Fibroblast of skin of right biceps (primary cell): ENCODE measurements at regions not wholly inside any gene's neighbourhood (a gene's known extent, or its start where the extent isn't known, plus 50 kb on each side); places are given as distances from the start of the nearest gene placed in this dataset.
A peak's percentile ranks its signal among the peaks of the same experiment; 100 is the strongest.

Experiments used
- DNase-seq: peaks from one replicate; pipeline ENCODE4 v3.0.0-alpha.2; 2013

DNA sequence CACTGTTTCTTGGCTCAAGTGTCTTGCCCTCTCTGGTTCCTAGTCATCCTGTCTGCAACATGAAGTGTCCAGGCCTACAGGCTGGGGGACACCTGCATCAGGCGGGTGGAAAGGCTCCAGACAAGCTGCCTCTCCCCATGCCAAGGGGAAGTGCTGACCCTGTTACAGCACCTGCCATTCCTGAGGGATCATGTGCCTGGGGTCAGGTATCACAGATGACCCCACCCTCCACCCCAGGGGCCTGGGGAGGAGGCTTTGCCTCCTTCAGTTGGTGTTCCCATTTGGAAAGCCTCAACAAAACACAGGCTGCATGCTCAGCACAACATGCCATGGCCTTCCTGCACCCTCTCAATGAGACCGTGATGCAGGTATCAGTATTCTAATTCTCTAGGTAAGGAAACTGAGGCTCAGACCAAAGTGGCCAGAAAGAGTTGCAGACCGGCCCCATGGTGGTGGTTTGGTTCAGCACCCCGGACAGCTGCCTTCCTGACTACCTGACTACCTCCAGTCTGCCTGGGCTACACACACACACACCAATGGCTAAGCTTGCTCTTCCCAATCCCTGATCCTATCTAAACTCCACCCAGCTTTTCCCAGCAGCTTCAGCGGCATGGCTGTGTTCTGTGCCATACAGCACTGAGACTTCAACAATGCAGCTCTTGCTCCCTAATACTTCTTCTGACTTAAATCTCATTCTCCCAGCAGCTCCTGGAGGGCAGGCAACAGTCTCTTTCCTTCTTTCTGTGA, 69.7 kb upstream of the LINGO1 start:
- peak; percentile 20 for DNase-seq

GRCh38 chr15:77698481-77698880, 65.8 kb upstream of the LINGO1 start:
- no peak for DNase-seq

- no peak for DNase-seq
Measured at GRCh38 chr15:77697893-77698292, 65.2 kb upstream of the LINGO1 start.

DNA sequence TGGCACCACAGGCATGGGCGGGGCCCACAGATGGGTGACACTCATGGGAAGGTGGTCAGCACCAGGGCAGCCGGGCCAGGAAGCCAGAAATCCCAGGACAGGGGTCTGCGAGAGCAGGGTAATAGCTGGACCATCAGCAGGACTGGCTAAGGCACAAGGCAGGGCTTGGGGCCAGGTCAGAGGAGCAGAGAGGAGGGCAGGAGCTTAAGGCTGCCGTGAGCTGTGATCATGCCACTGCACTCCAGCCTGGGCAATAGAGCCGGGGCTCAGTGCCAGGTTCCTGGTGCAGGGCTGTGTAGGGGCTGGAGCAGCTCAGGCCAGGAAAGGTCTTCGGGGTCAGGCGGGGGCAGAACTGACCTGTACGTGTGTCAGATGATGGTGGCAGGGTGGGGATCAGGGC, 64.2 kb upstream of the LINGO1 start:
- no peak for DNase-seq

DNA sequence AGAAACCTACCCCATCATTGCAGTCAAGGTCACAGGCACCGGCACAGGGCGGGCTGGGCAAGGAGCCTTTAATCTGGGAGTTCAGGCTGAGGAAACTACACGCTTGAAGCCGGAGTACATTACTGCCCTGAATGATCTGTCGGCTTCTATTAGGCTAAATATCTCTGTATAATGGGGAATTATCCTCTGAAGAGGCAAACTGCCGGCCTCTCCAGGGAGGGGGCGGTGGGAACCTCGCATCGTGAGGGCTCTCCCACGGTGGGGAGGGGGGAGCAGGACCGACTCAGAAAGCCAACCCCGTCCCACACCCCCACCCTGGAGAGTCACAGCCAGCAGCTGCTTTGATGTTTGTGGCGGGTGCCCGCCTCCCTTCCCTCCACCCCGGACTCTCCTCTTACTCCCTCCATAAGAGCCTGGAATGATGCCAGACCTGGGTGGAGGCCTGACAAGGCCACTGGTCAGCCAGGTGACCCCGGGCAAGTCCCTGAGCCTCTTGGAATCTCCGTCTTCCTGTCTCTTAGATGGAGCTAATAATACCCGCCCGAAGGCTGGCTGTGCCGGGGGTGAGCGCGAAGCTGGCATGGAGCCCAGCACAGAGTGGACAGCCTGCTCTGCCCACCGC, 63.4 kb upstream of the LINGO1 start:
- no peak for DNase-seq

DNA sequence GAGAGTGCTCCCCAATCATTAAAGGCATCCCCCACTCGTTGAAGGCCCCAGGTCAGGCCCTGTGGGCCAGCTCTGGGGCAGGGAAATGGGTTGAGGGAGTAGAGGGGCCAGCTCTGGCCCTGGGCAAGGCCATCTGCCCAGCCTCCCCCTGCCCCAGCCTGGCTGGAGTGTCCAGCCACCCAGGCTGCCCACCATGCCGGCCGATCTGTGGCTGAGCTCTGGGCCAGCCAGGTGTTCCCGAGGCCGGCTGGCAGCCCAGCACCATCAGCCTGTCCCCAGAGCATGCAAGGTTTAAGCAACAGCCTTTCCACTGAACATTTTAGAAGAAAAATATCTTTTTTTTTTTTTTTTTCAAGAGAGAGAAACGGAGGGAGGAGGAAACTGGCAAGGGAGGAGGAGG, 62.8 kb upstream of the LINGO1 start:
- no peak for DNase-seq

DNA sequence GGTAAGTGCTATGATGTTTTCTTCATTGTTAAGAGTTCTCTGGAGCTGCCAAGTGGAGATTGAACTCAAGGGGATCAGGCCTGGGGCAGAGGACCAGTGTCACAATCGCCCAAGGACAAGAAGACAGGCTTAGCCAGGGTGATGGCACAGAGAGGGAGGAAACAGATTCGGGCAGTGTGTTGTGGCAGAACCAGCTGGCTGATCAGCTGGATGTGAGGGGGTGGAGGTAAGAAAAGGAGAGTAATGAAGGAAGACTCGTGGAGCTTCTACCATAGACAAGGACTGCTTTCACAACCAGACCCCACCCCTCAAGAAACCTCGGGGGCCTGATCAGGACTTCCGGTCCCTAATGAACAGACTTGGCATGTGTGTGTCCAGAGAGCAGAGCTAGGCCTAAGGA, 60.9 kb upstream of the LINGO1 start:
- no peak for DNase-seq

- no peak for DNase-seq
Measured at GRCh38 chr15:77692614-77693013, 59.9 kb upstream of the LINGO1 start.

- no peak for DNase-seq
Measured at GRCh38 chr15:77691607-77692006, 58.9 kb upstream of the LINGO1 start.

GRCh38 chr15:77689821-77690220, 57.1 kb upstream of the LINGO1 start:
- DNase-seq, result no peak

DNA sequence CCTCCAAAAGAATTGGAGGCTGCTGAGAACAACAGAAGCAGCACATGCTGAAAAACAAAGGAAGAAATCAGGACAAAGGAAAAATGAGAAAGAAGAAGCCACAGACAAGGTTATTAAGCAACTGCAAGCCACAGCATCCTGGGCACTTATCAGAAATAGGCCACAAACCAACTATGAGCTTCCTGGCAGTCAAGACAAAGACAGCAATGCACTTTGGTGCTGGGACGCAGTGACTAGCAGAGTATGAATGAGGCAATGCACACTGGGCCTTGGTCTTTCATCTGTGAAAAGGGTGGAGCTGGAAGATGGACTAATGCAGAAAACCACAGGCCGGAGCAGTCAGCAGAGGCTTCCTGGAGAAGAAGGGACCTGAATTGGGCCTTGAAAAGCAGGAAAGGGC, 56.0 kb upstream of the LINGO1 start:
- no peak for DNase-seq

- no peak for DNase-seq
Measured at GRCh38 chr15:77688266-77688665, 55.6 kb upstream of the LINGO1 start.

DNA sequence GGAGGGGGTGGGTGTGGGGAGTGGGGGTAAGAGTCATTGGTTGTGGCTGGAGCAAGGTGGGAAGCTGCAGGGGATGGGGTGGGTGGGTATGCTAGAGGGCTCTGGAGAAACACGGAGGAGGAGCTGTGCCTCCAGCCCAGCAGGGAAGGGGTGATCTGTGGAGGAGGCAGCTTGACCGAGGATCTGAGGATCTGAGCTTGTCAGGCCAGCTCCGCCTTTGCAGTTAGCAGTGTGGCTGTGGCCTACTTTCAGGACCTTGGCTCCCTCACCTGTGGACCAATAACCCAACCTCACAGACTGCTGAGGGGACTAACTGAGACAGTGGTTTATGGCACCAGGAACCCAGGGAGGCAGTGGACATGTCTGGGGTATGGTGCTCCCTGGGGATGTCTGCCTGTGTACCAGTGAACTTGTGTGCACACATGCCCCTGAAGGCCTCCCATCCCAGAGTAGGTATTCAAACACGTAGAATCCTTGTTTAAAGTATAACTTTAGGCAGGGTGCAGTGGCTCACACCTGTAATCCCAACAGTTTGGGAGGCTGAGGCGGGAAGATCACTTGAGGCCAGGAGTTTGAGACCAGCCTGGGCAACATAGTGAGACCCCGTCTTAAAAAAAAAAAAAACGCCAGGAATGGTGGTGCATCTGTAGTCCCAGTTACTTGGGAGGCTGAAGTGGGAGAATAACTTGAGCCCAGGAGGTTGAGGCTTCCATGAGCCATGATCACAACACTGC, 52.5 kb upstream of the LINGO1 start:
- no peak for DNase-seq

DNA sequence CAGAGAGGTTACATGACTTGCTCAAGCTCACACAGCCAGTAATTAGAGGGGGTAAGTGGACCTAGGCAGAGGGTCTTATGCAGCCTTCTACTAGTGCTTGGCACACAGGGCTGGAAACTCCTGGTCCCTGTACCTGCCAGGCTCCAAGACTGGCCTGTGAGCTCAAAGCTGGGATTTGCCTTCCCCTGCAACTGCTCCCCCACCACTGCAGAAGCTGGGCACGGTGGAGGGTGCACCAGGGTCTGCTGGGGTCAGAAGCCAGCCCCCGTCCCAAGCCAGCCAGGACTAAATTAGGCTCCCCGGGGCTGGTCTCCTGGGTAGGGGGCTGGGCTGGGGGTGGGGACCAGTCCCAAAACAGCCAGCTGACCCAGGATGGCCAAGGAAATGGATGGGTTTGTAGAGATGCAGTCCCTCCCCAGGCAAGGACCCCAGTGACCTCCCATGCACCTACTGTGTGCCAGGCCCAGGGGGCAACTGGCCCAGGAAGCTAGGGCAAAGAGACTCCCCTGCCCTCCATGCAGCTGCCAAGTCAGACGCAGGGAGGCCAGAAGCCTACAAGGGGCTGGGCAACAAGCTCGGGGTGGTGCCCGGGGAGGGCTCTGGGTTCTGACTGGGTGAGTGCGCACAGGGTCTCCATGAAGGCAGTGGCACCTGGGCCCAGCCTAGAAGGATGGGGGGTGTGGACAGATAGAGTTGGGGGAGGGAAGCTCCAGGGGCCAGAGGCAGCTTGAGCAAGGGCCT, 51.8 kb upstream of the LINGO1 start:
- no peak for DNase-seq

DNA sequence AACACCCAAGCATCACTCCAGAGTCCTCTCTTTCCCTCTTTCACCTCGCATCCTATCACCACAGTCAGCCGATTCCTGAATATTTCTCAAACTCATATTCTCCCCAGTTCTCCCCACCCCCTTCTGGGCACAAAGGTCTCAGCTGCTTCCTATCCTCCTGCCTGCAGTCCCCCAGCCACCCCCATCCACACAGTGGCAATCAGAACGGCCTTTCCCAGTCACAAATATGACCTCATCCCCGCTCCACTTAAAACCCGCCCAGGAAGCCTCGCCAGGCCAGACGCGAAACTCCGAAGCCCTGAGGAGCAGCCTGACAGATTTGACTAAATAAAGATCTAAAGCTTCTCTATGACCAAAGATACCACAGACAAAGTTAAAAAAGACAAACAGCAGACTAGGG, 49.9 kb upstream of the LINGO1 start:
- DNase-seq, result no peak
